ENCODE measurements at regions not wholly inside any gene's neighbourhood (a gene's known extent, or its start where the extent isn't known, plus 50 kb on each side); places are given as distances from the start of the nearest gene placed in this dataset.

DNA sequence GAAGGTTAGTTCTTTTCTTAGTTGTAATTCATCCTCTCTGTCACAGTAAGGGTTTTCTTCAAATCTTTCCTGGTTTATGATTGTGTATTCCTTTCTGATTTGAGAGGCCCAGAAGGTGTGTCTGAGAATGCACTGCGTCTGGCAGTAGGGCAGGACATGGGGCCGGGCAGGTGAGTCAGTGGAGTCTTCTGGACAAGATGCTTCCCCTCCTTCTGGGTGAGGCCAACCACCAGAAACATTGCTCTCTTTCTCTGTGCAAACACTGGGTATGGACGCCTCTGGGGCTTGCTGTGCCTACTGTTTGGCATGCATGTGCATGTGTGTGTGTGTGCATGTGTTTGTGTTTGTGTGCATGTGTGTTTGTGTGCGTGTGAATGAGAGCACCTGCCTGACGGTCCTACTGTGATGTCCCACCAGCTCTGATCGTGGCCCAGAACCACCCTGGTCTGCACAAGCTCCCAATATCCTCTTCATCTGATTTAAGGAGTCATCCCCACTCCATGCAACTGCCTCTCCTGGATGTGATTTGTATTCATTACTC, 93.2 kb upstream of the DLX2 start:
- H3K4me3 ChIP-seq (ENCODE audit: extremely low read depth in 1 of 4, insufficient read depth in 2 of 4, low read depth in 3 of 4, low read length in 4 of 4), result no peak overlapping the region
- POLR2A ChIA-PET (ENCODE audit: partially characterized antibody), result no interaction called here
- H3K14ac ChIP-seq (ENCODE audit: insufficient read length), result no peak overlapping the region
- H3K9ac ChIP-seq (replicated peaks in 1 of 4; ENCODE audit: extremely low read depth in 1 of 4, low read depth in 3 of 4, low read length in 3 of 4), result no peak overlapping the region
- H2BK15ac ChIP-seq (ENCODE audit: low read length), result no peak overlapping the region
- no peak overlapping the region for H2AFZ ChIP-seq (ENCODE audit: low read length)
- no peak overlapping the region for H2BK12ac ChIP-seq (ENCODE audit: low read depth, low read length)
- peaks cover 25 to 30% of the 10 kb centered on the region in 2 experiments for H3K9me3 ChIP-seq (ENCODE audit: insufficient read depth in 2 of 2, low read depth in 1 of 2, low read length in 1 of 2)
- no peaks in the 10 kb centered on the region for H3K23me2 ChIP-seq (ENCODE audit: low read depth, low read length)
- H4K5ac ChIP-seq (ENCODE audit: insufficient read length, low read depth, low read length), result no peak overlapping the region
- H3K36me3 ChIP-seq (ENCODE audit: control insufficient read depth in 2 of 4, insufficient read depth in 4 of 4, low read length in 3 of 4), result peaks cover 0 to 8% (median 0%) of the 10 kb centered on the region in 4 experiments; a peak in 3 of 8 replicates
- H3K4ac ChIP-seq (replicated peaks; ENCODE audit: insufficient read length, low read depth, low read length), result no peak overlapping the region
- TF ChIP-seq EZH2 (IDR thresholded peaks at IDR 0.05; ENCODE audit: low read depth, low read length, severe bottlenecking), result no peak
- TF ChIP-seq TAF1 (IDR thresholded peaks at IDR 0.05; ENCODE audit: low read depth, low read length), result no peak
- TF ChIP-seq JUN (IDR thresholded peaks at IDR 0.05; ENCODE audit: low read depth, low read length), result no peak
- no peak for TF ChIP-seq KDM1A (IDR thresholded peaks at IDR 0.05; ENCODE audit: borderline replicate concordance, low read length)
- no peak overlapping the region for H3K4me2 ChIP-seq (ENCODE audit: insufficient read depth in 1 of 2, low read depth in 2 of 2, low read length in 2 of 2)
- H2AK5ac ChIP-seq (ENCODE audit: low read depth, low read length), result no peak overlapping the region; the same call in 1 of the 2 replicates
- no peaks in the 10 kb centered on the region for H3K79me2 ChIP-seq (ENCODE audit: control insufficient read depth in 1 of 2, insufficient read depth in 2 of 2, low read length in 2 of 2)
- H3K56ac ChIP-seq (replicated peaks; ENCODE audit: insufficient read length, low read depth, low read length), result no peak overlapping the region
- DNase-seq (ENCODE audit: low read depth in 1 of 2, low spot score in 2 of 2) (no peak), FAIRE-seq (no peak)
- H4K20me1 ChIP-seq (replicated peaks in 1 of 2; ENCODE audit: control insufficient read depth in 1 of 2, insufficient read depth in 2 of 2, low read length in 2 of 2), result no peaks in the 10 kb centered on the region
- no peak overlapping the region for H2BK120ac ChIP-seq (replicated peaks; ENCODE audit: low read depth, low read length)
- H3K23ac ChIP-seq (ENCODE audit: insufficient read length), result no peak overlapping the region
- CTCF ChIA-PET (ENCODE audit: partially characterized antibody), result no interaction called here
- no peak overlapping the region for H3K18ac ChIP-seq (ENCODE audit: extremely low read depth, low read length)
- no peaks in the 10 kb centered on the region for H3K27me3 ChIP-seq (replicated peaks in 1 of 4; ENCODE audit: control insufficient read depth in 3 of 4, extremely low read depth in 1 of 4, insufficient read depth in 3 of 4, low read length in 3 of 4)
- 77% methylated on average over 6 of the region's 6 CpGs; no CpG with 5 or more reads in 1 of the 2 experiments for WGBS, 2 experiments (ENCODE audit: extremely low coverage in 1 of 2, insufficient coverage in 1 of 2, insufficient read length in 1 of 2, insufficient replicate concordance in 2 of 2, low coverage in 1 of 2, low lambda C conversion rate in 2 of 2, missing lambda C conversion rate in 1 of 2)
- no peaks in the 10 kb centered on the region for H3K4me1 ChIP-seq (replicated peaks in 1 of 4; ENCODE audit: control insufficient read depth in 3 of 4, insufficient read depth in 4 of 4, low read length in 3 of 4)
- no peak overlapping the region for H4K8ac ChIP-seq (ENCODE audit: extremely low read depth, insufficient read depth, low read length)
- no peak overlapping the region for H2BK5ac ChIP-seq (ENCODE audit: low read depth, low read length)
- no peak overlapping the region for H4K91ac ChIP-seq (replicated peaks; ENCODE audit: insufficient read length, low read length)
- H3K27ac ChIP-seq (ENCODE audit: low read depth, low read length), result no peak overlapping the region
- no peaks in the 10 kb centered on the region for H3K79me1 ChIP-seq (ENCODE audit: low read depth, low read length)
- no peak overlapping the region for H2BK20ac ChIP-seq (ENCODE audit: low read length)
